Cardiac muscle cell (in vitro differentiated cells and primary cell): ENCODE measurements at regions not wholly inside any gene's neighbourhood (a gene's known extent, or its start where the extent isn't known, plus 50 kb on each side); places are given as distances from the start of the nearest gene placed in this dataset.

Experiments used
- DNase-seq, 2 donors: peaks; one replicate each; pipeline versions ENCODE4 v3.0.0 to v3.0.0-alpha.2; 2010 to 2017; ENCODE audit warnings: low read depth in 1 of 2, low spot score in 1 of 2
- H3K27ac ChIP-seq: fragments of 200-600 bp; sonication (generic); 2 replicates; pipeline ENCODE4 v1.5.1; 2016
- H3K27me3 ChIP-seq: fragments of 200-600 bp; sonication (generic); 2 replicates; pipeline ENCODE4 v1.6.0; 2016; ENCODE audit warnings: control low read depth
- H3K36me3 ChIP-seq: fragments of 200-600 bp; sonication (generic); 2 replicates; pipeline ENCODE4 v1.5.1; 2016; ENCODE audit warnings: control low read depth
- H3K4me1 ChIP-seq: fragments of 200-600 bp; sonication (generic); 2 replicates; pipeline ENCODE4 v1.8.1; 2017; ENCODE audit warnings: low read depth, mild to moderate bottlenecking, mixed run types
- H3K4me3 ChIP-seq: fragments of 200-600 bp; sonication (generic); 2 replicates; pipeline ENCODE4 v1.5.1; 2016; ENCODE audit warnings: mild to moderate bottlenecking
- H3K9me3 ChIP-seq: fragments of 200-600 bp; sonication (generic); 2 replicates; pipeline ENCODE4 v1.5.1; 2017; ENCODE audit warnings: low read depth, mild to moderate bottlenecking, control low read depth
- CTCF ChIP-seq: IDR thresholded peaks from 2 replicates; pipeline ENCODE4 v1.5.1; 2012; ENCODE audit warnings: low read depth, mild to moderate bottlenecking, low read length

- DNase-seq: peak in 1 of 2 donors; percentile 16
- H3K27me3 ChIP-seq: no peaks in the 10 kb centered on the region
- peaks cover 21% of the 10 kb centered on the region for H3K4me1 ChIP-seq
- no peak overlapping the region for H3K4me3 ChIP-seq
- H3K36me3 ChIP-seq: no peaks in the 10 kb centered on the region
- no peaks in the 10 kb centered on the region for H3K9me3 ChIP-seq
- H3K27ac ChIP-seq: no peak overlapping the region
- TF ChIP-seq CTCF: no peak
These were observed 315.1 kb downstream of the EPHA7 start for GRCh38 chr6:93104195-93104817.

GRCh38 chr6:93088621-93089501, 330.5 kb downstream of the EPHA7 start:
- no peak for TF ChIP-seq CTCF
- Histone ChIP-seq H3K27ac (no peak overlapping the region), H3K4me3 (no peak overlapping the region), H3K9me3 (no peaks in the 10 kb centered on the region), H3K4me1 (no peaks in the 10 kb centered on the region), H3K36me3 (no peaks in the 10 kb centered on the region), H3K27me3 (no peaks in the 10 kb centered on the region)
- peak in 1 of 2 donors; percentile 28 for DNase-seq

GRCh38 chr6:93087606-93088005, 331.8 kb downstream of the EPHA7 start:
- no peak overlapping the region for H3K27ac ChIP-seq
- H3K9me3 ChIP-seq: no peaks in the 10 kb centered on the region
- no peaks in the 10 kb centered on the region for H3K36me3 ChIP-seq
- no peak overlapping the region for H3K4me3 ChIP-seq
- no peaks in the 10 kb centered on the region for H3K27me3 ChIP-seq
- no peak for DNase-seq
- peaks cover 6% of the 10 kb centered on the region for H3K4me1 ChIP-seq
- TF ChIP-seq CTCF: no peak

DNA sequence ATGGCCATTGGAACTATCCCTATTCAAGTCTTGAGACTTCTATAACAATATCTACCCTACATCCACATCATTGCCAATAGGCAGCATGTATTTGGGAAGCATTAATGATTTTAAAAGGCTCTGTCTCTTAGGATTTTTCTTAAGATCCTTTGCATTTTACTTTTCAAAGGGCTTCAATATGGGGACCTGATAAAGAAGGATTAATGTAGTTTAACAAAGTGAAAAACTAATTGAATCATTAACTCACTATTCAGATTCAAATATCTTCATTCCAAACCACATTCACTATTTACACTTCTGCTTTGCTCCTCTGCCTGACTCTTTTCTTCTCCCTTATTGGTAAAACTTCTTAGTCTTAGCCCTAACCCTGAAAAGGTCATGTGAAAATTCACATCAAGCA, 333.0 kb downstream of the EPHA7 start:
- Histone ChIP-seq H3K27ac (no peak overlapping the region), H3K36me3 (no peaks in the 10 kb centered on the region), H3K4me1 (peaks cover 13% of the 10 kb centered on the region), H3K27me3 (no peaks in the 10 kb centered on the region), H3K9me3 (no peaks in the 10 kb centered on the region), H3K4me3 (no peak overlapping the region)
- TF ChIP-seq CTCF: no peak
- no peak for DNase-seq

GRCh38 chr6:93083337-93084230, 335.8 kb downstream of the EPHA7 start:
- no peak overlapping the region for H3K4me3 ChIP-seq
- H3K27me3 ChIP-seq: no peaks in the 10 kb centered on the region
- no peak for DNase-seq
- no peak for TF ChIP-seq CTCF
- H3K36me3 ChIP-seq: no peaks in the 10 kb centered on the region
- peaks cover 13% of the 10 kb centered on the region for H3K4me1 ChIP-seq
- H3K27ac ChIP-seq: no peak overlapping the region
- H3K9me3 ChIP-seq: no peaks in the 10 kb centered on the region
